Aorta (tissue), 5 donors: ENCODE measurements at regions not wholly inside any gene's neighbourhood (a gene's known extent, or its start where the extent isn't known, plus 50 kb on each side); places are given as distances from the start of the nearest gene placed in this dataset.

Source experiments
- ATAC-seq: fragments of 200-7000 bp; cut with Tn5 transposase; one replicate; pipeline ENCODE4 v1.9.1; 2022; ENCODE audit warnings: moderate library complexity; ENCODE audit not compliant: low FRiP score
- DNase-seq, 2 donors: peaks; one replicate each; pipeline ENCODE4 v3.0.0-alpha.2; 2020
- H3K27ac ChIP-seq, 2 donors: one replicate each; pipeline ENCODE4 v1.5.1; 2013; ENCODE audit warnings: low read length in 2 of 2, mild to moderate bottlenecking in 2 of 2, moderate library complexity in 2 of 2, control low read depth in 1 of 2, inconsistent platforms in 1 of 2, low read depth in 1 of 2
- H3K27me3 ChIP-seq, 2 donors: one replicate each; pipeline ENCODE4 v1.6.1; 2013; ENCODE audit warnings: control low read depth in 1 of 2, low read length in 1 of 2, mild to moderate bottlenecking in 1 of 2, moderate library complexity in 1 of 2; ENCODE audit not compliant: insufficient read depth in 2 of 2, control insufficient read depth in 1 of 2
- H3K36me3 ChIP-seq, 2 donors: one replicate each; pipeline ENCODE4 v1.6.1; 2013; ENCODE audit warnings: control low read depth in 1 of 2, low read length in 1 of 2, mild to moderate bottlenecking in 1 of 2; ENCODE audit not compliant: insufficient read depth in 2 of 2, control insufficient read depth in 1 of 2
- H3K4me1 ChIP-seq, 2 donors: one replicate each; pipeline ENCODE4 v1.6.1; 2013; ENCODE audit warnings: low read length in 2 of 2, control low read depth in 1 of 2, mild to moderate bottlenecking in 1 of 2, moderate library complexity in 1 of 2; ENCODE audit not compliant: insufficient read depth in 2 of 2, control insufficient read depth in 1 of 2
- H3K4me3 ChIP-seq, 2 donors: one replicate each; pipeline ENCODE4 v1.5.1; 2013; ENCODE audit warnings: low read length in 2 of 2, control low read depth in 1 of 2, mild to moderate bottlenecking in 1 of 2
- H3K9me3 ChIP-seq: one replicate; pipeline ENCODE4 v1.6.1; 2013; ENCODE audit warnings: mild to moderate bottlenecking, low read length; ENCODE audit not compliant: control insufficient read depth
- WGBS, 2 donors: extraction: QIAGEN DNeasy Blood & Tissue Kit; methylation state at CpG; one replicate each; pipeline ENCODE4 v1.1.7; 2013; 5-methylcytosine and 5-hydroxymethylcytosine counted together
- intact Hi-C, 2 donors: fragments of 100-400 bp; cut with DNase I; formaldehyde crosslinking; loops; one replicate each; pipeline versions ENCODE4 v1.14.2 to v1.15.0; 2022
- donor health status: healthy with polysubstance abuse.
- donor health status: Bipolar disorder and iron deficiency.
- donor health status: DM: no; HTN: no; CAD: no.
- donor health status: DM: no; HTN: no; CAD: no.
- donor health status: DM: yes; HTN: yes; CAD: no.

DNA sequence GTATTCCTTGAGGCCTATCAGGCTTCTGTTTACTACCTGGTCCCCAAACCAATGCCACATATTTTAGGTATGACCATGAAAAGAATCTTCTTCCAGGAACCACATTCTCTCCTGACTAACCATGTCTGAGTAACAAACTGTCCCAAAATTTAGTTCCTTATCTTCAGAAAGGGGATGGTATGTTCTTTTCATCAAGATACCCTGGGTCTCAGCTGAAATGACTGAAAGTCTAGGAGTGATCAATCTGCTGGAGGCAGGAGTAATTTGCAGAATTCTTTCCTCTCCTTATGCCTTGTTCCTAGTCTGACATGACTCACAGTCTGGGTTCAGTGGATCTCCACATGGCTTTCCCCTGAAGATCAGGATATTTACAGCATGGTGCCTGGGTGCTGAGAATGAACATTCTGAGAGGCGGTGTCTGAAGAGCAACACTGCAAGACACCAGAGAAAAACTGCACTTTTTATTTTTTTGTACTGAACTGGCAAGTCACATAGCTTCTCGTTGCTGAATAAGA, 665.5 kb downstream of the TLL1 start:
- WGBS, 2 donors = 65 to 69% methylated on average over 2 of the region's 2 CpGs
- Histone ChIP-seq H3K4me3 (no peak overlapping the region), H3K36me3 (no peaks in the 10 kb centered on the region), H3K27me3 (no peaks in the 10 kb centered on the region), H3K27ac (no peak overlapping the region), H3K9me3 (no peaks in the 10 kb centered on the region), H3K4me1 (no peaks in the 10 kb centered on the region)
- ATAC-seq (no peak), DNase-seq (no peak)
- intact Hi-C loops = no loop called here

DNA sequence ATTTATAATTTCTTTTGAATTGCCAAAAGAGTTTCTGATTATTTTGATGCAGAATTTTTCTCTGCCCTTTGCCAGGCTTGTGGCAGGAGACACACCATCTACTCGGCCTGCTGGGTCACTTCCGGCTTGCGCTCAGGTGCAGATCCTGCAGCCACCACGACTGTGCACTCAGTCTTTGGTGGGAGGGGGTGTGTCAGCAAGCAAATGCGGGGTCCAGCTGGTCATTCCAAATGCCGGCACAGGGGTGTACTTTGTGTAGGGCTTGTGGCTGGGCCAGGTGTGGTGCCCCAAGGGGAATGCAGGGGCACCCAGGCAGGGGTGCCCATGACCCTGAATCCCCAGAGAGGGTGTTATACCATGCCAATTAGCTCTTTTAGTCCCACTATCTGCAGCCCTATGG, 673.0 kb downstream of the TLL1 start:
- no peak overlapping the region for H3K27ac ChIP-seq
- H3K4me1 ChIP-seq = no peaks in the 10 kb centered on the region
- peaks cover 0 to 1% of the 10 kb centered on the region in 2 donors for H3K27me3 ChIP-seq
- H3K9me3 ChIP-seq = no peaks in the 10 kb centered on the region
- intact Hi-C loops = no loop called here
- no peaks in the 10 kb centered on the region for H3K36me3 ChIP-seq
- 83 to 90% methylated on average over 6 of the region's 6 CpGs for WGBS, 2 donors
- no peak for DNase-seq
- no peak overlapping the region for H3K4me3 ChIP-seq
- peak; percentile 61 for ATAC-seq

DNA sequence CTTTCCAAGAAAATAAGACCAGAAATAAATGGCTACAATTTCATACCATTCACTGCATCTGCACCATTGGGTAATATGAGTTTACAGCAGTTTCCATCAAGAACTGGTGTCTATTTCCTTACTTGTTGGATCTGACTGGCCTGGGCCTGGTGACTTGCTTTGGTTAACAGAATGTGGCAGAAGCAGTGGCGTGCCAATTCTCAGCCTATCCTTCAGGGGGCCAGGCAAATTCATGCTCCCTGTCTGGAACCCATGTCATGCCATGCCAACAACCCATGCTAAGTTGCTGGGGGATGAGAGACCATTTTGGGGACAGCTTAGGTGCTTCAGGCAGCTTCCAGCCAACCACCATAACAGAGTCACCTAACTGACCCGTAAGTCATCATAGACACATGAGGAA, 656.7 kb downstream of the SPOCK3 start:
- WGBS, 2 donors = 81 to 83% methylated on average over 2 of the region's 2 CpGs
- H3K4me3 ChIP-seq = no peak overlapping the region

DNA sequence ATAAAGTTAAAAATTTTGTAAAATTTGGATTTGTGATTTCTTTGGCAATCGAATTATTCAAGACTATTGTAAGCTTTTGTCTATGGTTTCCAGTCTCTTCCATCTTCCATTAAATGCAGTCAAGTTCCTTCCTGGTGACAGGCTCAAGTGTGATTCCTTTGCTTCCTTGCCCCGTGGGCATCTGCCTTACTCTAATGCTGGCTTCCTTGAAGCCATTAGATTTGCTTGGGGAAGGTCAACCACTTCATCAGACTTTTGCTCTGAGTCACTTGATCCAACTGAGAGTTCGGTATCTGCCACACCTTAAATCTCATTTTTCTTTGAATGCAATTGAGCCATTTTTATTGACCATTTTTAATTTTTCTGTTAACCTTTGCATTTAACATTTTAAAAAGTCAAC, 648.8 kb downstream of the SPOCK3 start:
- ATAC-seq (no peak), DNase-seq (no peak)
- 70 to 75% methylated on average over 3 of the region's 3 CpGs for WGBS, 2 donors

More for the DNA sequence above, 656.7 kb downstream of the SPOCK3 start:
- no peaks in the 10 kb centered on the region for H3K27me3 ChIP-seq
- H3K27ac ChIP-seq = no peak overlapping the region
- no peaks in the 10 kb centered on the region for H3K4me1 ChIP-seq
- no peak for DNase-seq
- no peak for ATAC-seq
- peaks cover 3% of the 10 kb centered on the region for H3K9me3 ChIP-seq
- intact Hi-C loops = no loop called here
- no peaks in the 10 kb centered on the region for H3K36me3 ChIP-seq

DNA sequence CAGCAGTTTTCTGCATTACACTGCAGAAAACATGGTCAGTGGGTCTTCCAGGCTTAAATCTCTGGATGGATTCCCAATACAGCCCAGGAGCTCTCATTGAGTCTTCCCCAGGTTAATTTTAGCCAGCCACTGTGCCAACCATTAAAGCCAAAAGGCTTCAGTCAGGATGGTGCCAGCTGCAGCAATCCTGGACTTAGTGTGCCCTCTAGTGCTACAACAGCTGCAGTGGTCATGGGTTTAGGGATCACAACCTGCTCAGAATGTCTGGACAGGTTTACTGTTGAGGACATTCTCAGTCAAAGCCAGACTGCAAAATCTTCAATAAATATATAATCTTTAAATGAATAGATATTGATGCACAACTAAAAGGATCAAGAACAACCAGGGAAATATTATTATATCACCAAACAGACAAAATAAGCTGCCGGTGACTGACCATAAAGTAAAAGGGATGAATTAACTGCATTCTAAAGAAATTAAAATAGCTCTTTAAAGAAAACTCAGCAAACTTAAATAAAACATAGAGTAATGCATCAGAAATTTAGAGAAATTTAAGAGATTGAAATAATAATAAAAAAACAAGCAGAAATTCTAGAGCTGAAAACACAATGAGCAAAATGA, 639.9 kb downstream of the SPOCK3 start:
- Histone ChIP-seq H3K27me3 (no peaks in the 10 kb centered on the region), H3K4me3 (no peak overlapping the region), H3K36me3 (no peaks in the 10 kb centered on the region), H3K27ac (no peak overlapping the region), H3K4me1 (no peaks in the 10 kb centered on the region), H3K9me3 (peaks cover 1% of the 10 kb centered on the region)
- WGBS, 2 donors = 95 to 96% methylated on average over 1 of the region's 1 CpG
- intact Hi-C loops = loop anchor here (2.0 to 10.0 kb wide), 2 partner anchors 270 to 428 kb away; no protein-coding TSS in a partner anchor
- DNase-seq (no peak), ATAC-seq (no peak)

More for the DNA sequence above, 648.8 kb downstream of the SPOCK3 start:
- Histone ChIP-seq H3K36me3 (no peaks in the 10 kb centered on the region), H3K27me3 (peaks cover 0 to 1% of the 10 kb centered on the region in 2 donors), H3K9me3 (no peaks in the 10 kb centered on the region), H3K27ac (no peak overlapping the region), H3K4me1 (no peaks in the 10 kb centered on the region), H3K4me3 (no peak overlapping the region)
- intact Hi-C loops = no loop called here

DNA sequence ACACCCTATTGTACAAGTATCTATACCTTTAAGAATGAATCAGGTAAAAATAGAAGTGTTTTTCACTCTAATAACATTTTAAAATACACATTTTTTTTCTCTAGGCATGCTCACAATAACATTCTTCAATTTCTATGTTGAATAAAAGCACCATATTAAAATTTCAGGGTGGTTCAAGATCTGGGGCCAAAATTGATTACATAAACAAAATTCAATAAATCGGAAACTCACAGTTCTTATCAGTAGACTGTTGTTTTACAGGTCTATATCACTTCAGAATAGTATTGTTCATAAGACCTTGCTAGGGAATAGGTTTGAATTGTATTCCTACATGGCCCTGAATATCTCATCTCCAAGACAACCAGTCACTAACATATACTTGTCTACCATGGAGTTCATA, 634.0 kb downstream of the SPOCK3 start:
- 84% methylated on average over 1 of the region's 1 CpG for WGBS, 2 donors
- intact Hi-C loops = no loop called here

DNA sequence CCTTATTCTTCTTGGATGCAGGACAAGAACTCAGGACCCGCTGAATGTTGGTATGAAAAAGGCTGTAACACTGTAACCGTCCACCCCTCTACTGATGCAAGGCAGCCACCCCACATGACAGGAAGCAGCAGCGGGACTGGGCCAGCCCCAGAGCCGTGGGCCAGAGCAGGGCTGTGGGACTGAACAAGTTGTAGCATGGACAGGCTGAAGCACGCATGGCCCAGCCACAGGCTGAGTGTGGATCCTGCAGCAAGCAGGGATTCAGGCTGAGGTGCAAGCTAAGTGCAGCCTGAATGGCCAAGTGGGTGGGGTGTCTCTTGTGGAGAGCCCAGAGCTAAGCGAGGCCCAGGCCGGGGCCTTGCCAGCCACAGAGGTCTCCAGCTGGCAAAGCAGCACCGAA, 632.2 kb downstream of the SPOCK3 start:
- H3K4me3 ChIP-seq = no peak overlapping the region
- no peaks in the 10 kb centered on the region for H3K36me3 ChIP-seq
- H3K27me3 ChIP-seq = no peaks in the 10 kb centered on the region
- H3K9me3 ChIP-seq = peaks cover 1% of the 10 kb centered on the region
- no peaks in the 10 kb centered on the region for H3K4me1 ChIP-seq
- DNase-seq = no peak
- no peak overlapping the region for H3K27ac ChIP-seq
- no peak for ATAC-seq
- intact Hi-C loops = no loop called here
- WGBS, 2 donors = 82 to 85% methylated on average over 8 of the region's 8 CpGs

More for the DNA sequence above, 634.0 kb downstream of the SPOCK3 start:
- no peak overlapping the region for H3K4me3 ChIP-seq
- no peaks in the 10 kb centered on the region for H3K27me3 ChIP-seq
- H3K36me3 ChIP-seq = no peaks in the 10 kb centered on the region
- H3K9me3 ChIP-seq = peaks cover 1% of the 10 kb centered on the region
- H3K4me1 ChIP-seq = no peaks in the 10 kb centered on the region
- no peak overlapping the region for H3K27ac ChIP-seq
- DNase-seq (no peak), ATAC-seq (no peak)

DNA sequence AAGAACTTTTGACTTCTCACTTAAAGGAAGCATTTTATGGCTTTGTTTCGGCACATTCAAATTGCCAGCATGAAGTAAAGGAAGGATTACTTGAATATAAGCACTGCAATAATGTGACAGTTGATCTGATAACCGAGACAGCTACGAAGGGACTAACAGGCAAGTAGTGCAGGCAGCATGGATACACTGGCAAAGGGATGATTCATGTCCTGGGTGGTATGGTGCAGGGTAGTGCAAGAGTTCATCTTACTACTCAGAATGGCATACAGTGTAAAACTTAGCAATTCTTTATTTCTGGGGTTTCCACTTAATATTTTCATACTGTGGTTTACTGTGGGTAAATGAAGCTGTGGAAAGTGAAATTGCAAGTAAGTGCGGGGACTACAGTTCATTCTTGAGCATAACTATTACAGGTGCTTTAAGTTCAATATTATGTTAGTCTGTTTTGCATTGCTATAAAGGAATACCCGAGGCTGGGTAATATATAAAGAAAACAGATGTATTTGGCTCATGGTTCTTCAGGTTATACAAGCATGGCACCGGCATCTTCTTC, 611.8 kb downstream of the SPOCK3 start:
- intact Hi-C loops = no loop called here
- Histone ChIP-seq H3K27ac (no peak overlapping the region), H3K4me3 (no peak overlapping the region), H3K9me3 (no peaks in the 10 kb centered on the region), H3K27me3 (no peaks in the 10 kb centered on the region), H3K4me1 (no peaks in the 10 kb centered on the region), H3K36me3 (no peaks in the 10 kb centered on the region)
- WGBS, 2 donors = 52 to 58% methylated on average over 6 of the region's 6 CpGs
- DNase-seq (no peak), ATAC-seq (no peak)

DNA sequence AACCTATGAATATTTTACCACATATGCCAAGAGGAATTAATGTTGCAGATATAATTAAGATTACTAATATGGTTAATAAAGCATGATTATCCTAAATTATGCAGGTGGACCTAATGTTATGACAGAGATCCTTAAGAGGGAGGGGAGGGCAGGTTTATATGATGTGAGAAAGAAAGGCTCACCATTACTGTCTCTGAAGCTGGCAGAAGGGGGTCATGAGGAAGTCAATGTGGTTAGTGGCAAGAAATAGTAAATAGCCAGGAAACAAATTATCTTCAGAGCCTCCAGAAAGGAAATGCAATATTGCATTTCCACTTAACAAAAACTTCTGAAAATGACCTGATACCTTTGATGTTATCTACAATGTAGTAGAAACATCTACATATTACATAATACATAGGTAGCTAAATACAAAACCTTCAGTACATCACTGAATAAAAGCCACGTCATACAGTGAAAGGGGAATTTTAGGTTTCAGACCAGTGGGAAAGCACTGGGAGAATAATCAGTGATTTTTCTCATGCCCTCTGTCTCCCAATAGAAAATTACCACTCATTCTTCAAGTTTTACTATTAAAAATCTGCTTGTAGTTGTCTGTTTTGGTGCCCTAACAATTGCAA, 609.2 kb downstream of the SPOCK3 start:
- Histone ChIP-seq H3K4me1 (no peaks in the 10 kb centered on the region), H3K27ac (no peak overlapping the region), H3K4me3 (no peak overlapping the region), H3K36me3 (no peaks in the 10 kb centered on the region), H3K27me3 (no peaks in the 10 kb centered on the region), H3K9me3 (no peaks in the 10 kb centered on the region)
- ATAC-seq = no peak
- 48 to 49% methylated on average over 1 of the region's 1 CpG for WGBS, 2 donors
- intact Hi-C loops = no loop called here
- no peak for DNase-seq
